SK-N-SH treated with all-trans-retinoic acid at 6 μM for 48 hours (cell line): ENCODE measurements at regions not wholly inside any gene's neighbourhood (a gene's known extent, or its start where the extent isn't known, plus 50 kb on each side); places are given as distances from the start of the nearest gene placed in this dataset.

ENCODE experiments used
- ATAC-seq: fragments of 200-7000 bp; cut with Tn5 transposase; 3 replicates; pipeline ENCODE4 v1.9.1; 2020; ENCODE audit warnings: mild to moderate bottlenecking, moderate library complexity
- ARNTL ChIP-seq: fragments of 450-650 bp; formaldehyde crosslinking; IDR thresholded peaks from 2 replicates; pipeline ENCODE4 v1.5.0; 2020; ENCODE audit warnings: low read depth, mild to moderate bottlenecking, moderate library complexity, borderline replicate concordance
- BACH2 ChIP-seq: fragments of 250-450 bp; sonication (Bioruptor Pico); IDR thresholded peaks from 2 replicates; pipeline ENCODE4 v1.9.0; 2021; ENCODE audit warnings: mild to moderate bottlenecking, borderline replicate concordance
- CREB5 ChIP-seq: fragments of 250-450 bp; sonication (Bioruptor Pico); IDR thresholded peaks from 2 replicates; pipeline ENCODE4 v1.5.1; 2020; ENCODE audit warnings: low read depth, mild to moderate bottlenecking, moderate library complexity
- CSDC2 ChIP-seq: fragments of 250-450 bp; sonication (Bioruptor Pico); IDR thresholded peaks from 2 replicates; pipeline ENCODE4 v1.5.0; 2020; ENCODE audit warnings: mild to moderate bottlenecking, moderate library complexity
- CSRNP3 ChIP-seq: fragments of 250-450 bp; sonication (Bioruptor Pico); IDR thresholded peaks from 2 replicates; pipeline ENCODE4 v1.5.1; 2021; ENCODE audit warnings: mild to moderate bottlenecking, moderate library complexity
- ESRRG ChIP-seq: fragments of 250-450 bp; sonication (Bioruptor Pico); IDR thresholded peaks from 2 replicates; pipeline ENCODE4 v1.6.1; 2021; ENCODE audit warnings: mild to moderate bottlenecking
- ISL1 ChIP-seq: fragments of 250-450 bp; sonication (Bioruptor Pico); IDR thresholded peaks from 2 replicates; pipeline ENCODE4 v2.1.2; 2022; ENCODE audit warnings: mild to moderate bottlenecking, moderate library complexity
- OSR1 ChIP-seq: fragments of 250-450 bp; sonication (Bioruptor Pico); IDR thresholded peaks from 2 replicates; pipeline ENCODE4 v1.8.0; 2022; ENCODE audit warnings: moderate library complexity, mild to moderate bottlenecking, inconsistent platforms
- PATZ1 ChIP-seq: fragments of 250-450 bp; sonication (Bioruptor Pico); IDR thresholded peaks from 2 replicates; pipeline ENCODE4 v1.8.0; 2020; ENCODE audit warnings: mild to moderate bottlenecking, moderate library complexity, borderline replicate concordance
- PPARA ChIP-seq: fragments of 250-450 bp; sonication (Bioruptor Pico); IDR thresholded peaks from 2 replicates; pipeline ENCODE4 v1.5.0; 2020; ENCODE audit warnings: mild to moderate bottlenecking, borderline replicate concordance
- RARB ChIP-seq: fragments of 250-450 bp; sonication (Bioruptor Pico); IDR thresholded peaks from 2 replicates; pipeline ENCODE4 v1.8.0; 2021; ENCODE audit warnings: mild to moderate bottlenecking, moderate library complexity
- SNAI2 ChIP-seq: fragments of 250-450 bp; sonication (Bioruptor Pico); IDR thresholded peaks from 2 replicates; pipeline ENCODE4 v1.5.0; 2020; ENCODE audit warnings: mild to moderate bottlenecking, moderate library complexity
- TCF4 ChIP-seq: fragments of 250-450 bp; sonication (Bioruptor Pico); IDR thresholded peaks from 2 replicates; pipeline ENCODE4 v1.8.0; 2021; ENCODE audit warnings: mild to moderate bottlenecking, moderate library complexity, borderline replicate concordance
- TOX ChIP-seq: fragments of 250-450 bp; sonication (Bioruptor Pico); IDR thresholded peaks from 2 replicates; pipeline ENCODE4 v1.8.0; 2021; ENCODE audit warnings: mild to moderate bottlenecking, moderate library complexity, borderline replicate concordance
- TSHZ2 ChIP-seq: fragments of 250-450 bp; sonication (Bioruptor Pico); IDR thresholded peaks from 2 replicates; pipeline ENCODE4 v1.5.0; 2020; ENCODE audit warnings: mild to moderate bottlenecking, moderate library complexity
- ZC3H10 ChIP-seq: fragments of 250-450 bp; sonication (Bioruptor Pico); IDR thresholded peaks from 2 replicates; pipeline ENCODE4 v1.5.1; 2021; ENCODE audit warnings: mild to moderate bottlenecking, moderate library complexity
- ZFP3 ChIP-seq: fragments of 250-450 bp; sonication (Bioruptor Pico); IDR thresholded peaks from 2 replicates; pipeline ENCODE4 v1.5.0; 2020; ENCODE audit warnings: mild to moderate bottlenecking, moderate library complexity
- ZFP30 ChIP-seq: fragments of 450-650 bp; formaldehyde crosslinking; IDR thresholded peaks from 2 replicates; pipeline ENCODE4 v1.5.0; 2022; ENCODE audit warnings: mild to moderate bottlenecking, moderate library complexity
- ZNF565 ChIP-seq: fragments of 450-650 bp; formaldehyde crosslinking; conservative IDR thresholded peaks from 2 replicates; pipeline ENCODE4 v1.5.0; 2020; ENCODE audit warnings: low read depth, mild to moderate bottlenecking, moderate library complexity
- ZNF70 ChIP-seq: fragments of 450-650 bp; formaldehyde crosslinking; IDR thresholded peaks from 2 replicates; pipeline ENCODE4 v1.5.0; 2020; ENCODE audit warnings: mild to moderate bottlenecking, moderate library complexity
- ZNF8 ChIP-seq: fragments of 450-650 bp; formaldehyde crosslinking; IDR thresholded peaks from 2 replicates; pipeline ENCODE4 v1.5.0; 2020; ENCODE audit warnings: mild to moderate bottlenecking, moderate library complexity
- TF ChIP-seq, protein P1 (sequence below): fragments of 250-450 bp; sonication (Bioruptor Pico); IDR thresholded peaks from 2 replicates; pipeline ENCODE4 v1.8.0; 2021; ENCODE audit warnings: low read depth, mild to moderate bottlenecking, moderate library complexity, borderline replicate concordance

DNA sequence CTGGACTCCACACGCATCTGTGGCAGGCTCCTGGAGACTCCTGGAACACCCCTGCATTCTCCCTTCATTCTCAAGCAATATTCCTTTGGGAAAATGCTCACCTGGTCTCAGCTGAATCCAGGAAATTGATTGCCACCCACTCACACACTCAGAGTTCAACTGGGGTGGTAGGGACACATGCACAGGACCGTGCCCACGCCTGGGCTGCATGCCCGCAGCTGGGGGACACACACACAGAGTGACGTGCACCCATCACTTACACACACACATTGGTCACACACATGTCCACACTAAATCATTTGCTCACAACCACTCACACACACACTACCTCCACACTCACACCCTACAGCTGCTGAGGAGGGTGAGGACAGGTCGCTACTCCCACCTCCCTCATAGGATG lies 84.8 kb downstream of the ENGASE start:
- ATAC-seq = no peak
- TF ChIP-seq, protein P1, sequence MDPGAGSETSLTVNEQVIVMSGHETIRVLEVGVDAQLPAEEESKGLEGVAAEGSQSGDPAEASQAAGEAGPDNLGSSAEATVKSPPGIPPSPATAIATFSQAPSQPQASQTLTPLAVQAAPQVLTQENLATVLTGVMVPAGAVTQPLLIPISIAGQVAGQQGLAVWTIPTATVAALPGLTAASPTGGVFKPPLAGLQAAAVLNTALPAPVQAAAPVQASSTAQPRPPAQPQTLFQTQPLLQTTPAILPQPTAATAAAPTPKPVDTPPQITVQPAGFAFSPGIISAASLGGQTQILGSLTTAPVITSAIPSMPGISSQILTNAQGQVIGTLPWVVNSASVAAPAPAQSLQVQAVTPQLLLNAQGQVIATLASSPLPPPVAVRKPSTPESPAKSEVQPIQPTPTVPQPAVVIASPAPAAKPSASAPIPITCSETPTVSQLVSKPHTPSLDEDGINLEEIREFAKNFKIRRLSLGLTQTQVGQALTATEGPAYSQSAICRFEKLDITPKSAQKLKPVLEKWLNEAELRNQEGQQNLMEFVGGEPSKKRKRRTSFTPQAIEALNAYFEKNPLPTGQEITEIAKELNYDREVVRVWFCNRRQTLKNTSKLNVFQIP (CRISPR knock-in tag) = no peak
- no peak for TF ChIP-seq TCF4 (CRISPR knock-in tag)
- TF ChIP-seq ZC3H10 (CRISPR knock-in tag) = no peak
- no peak for TF ChIP-seq RARB
- TF ChIP-seq PATZ1 (CRISPR knock-in tag) = no peak
- TF ChIP-seq ZNF70 (CRISPR knock-in tag) = no peak
- no peak for TF ChIP-seq CSDC2
- TF ChIP-seq SNAI2 (CRISPR knock-in tag) = no peak
- TF ChIP-seq ARNTL (CRISPR knock-in tag) = no peak

- TF ChIP-seq ISL1 (CRISPR knock-in tag) (no peak), TOX (CRISPR knock-in tag) (no peak), ZC3H10 (CRISPR knock-in tag) (no peak), TSHZ2 (no peak), ESRRG (CRISPR knock-in tag) (no peak), ZNF8 (CRISPR knock-in tag) (no peak), PATZ1 (CRISPR knock-in tag) (no peak), TCF4 (CRISPR knock-in tag) (no peak), ZFP3 (CRISPR knock-in tag) (no peak), BACH2 (CRISPR knock-in tag) (no peak), PPARA (CRISPR knock-in tag) (no peak), ZFP30 (no peak), ZNF70 (CRISPR knock-in tag) (no peak), ARNTL (CRISPR knock-in tag) (no peak)
- TF ChIP-seq, protein P1 (CRISPR knock-in tag) = no peak
- TF ChIP-seq, all 23 proteins: peak for 0
These were observed 82.0 kb downstream of the ENGASE start for GRCh38 chr17:79156463-79157095.

DNA sequence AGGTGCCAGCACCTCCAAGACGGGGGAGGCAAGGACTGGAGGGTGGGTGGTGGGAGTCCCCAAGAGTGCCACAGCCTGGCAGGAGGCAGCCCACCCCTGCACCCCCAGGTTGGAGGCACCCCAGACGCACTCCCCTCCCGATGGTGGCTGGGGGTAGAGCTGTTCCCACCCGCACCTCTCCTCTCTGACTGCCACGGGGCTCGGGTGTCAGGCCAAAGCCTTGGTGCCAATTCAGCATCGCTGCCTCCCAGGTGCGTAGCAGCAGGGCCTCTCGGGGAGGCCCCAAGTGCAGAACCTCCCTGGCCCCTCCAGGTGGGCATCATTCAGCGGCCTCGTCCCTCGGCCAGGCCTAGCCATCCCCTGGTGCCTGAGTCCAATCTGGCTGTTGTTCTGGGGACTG lies 81.1 kb downstream of the ENGASE start:
- ATAC-seq = no peak
- TF ChIP-seq OSR1 (CRISPR knock-in tag) = no peak
- TF ChIP-seq ZFP3 (CRISPR knock-in tag) = no peak
- TF ChIP-seq ARNTL (CRISPR knock-in tag) = no peak
- no peak for TF ChIP-seq ZC3H10 (CRISPR knock-in tag)
- TF ChIP-seq CSRNP3 (CRISPR knock-in tag) = no peak
- no peak for TF ChIP-seq TOX (CRISPR knock-in tag)
- no peak for TF ChIP-seq ESRRG (CRISPR knock-in tag)
- TF ChIP-seq, protein P1 (CRISPR knock-in tag) = no peak
- no peak for TF ChIP-seq ZNF565 (CRISPR knock-in tag)
- TF ChIP-seq PPARA (CRISPR knock-in tag) = no peak
- no peak for TF ChIP-seq TCF4 (CRISPR knock-in tag)
- no peak for TF ChIP-seq CREB5 (CRISPR knock-in tag)

More at GRCh38 chr17:79156463-79157095, 82.0 kb downstream of the ENGASE start:
- ATAC-seq = no peak
